DOHH2 (cell line): ENCODE measurements at regions not wholly inside any gene's neighbourhood (a gene's known extent, or its start where the extent isn't known, plus 50 kb on each side); places are given as distances from the start of the nearest gene placed in this dataset.

Experiments used
- CTCF ChIP-seq: fragments of 200-600 bp; sonication (generic); IDR thresholded peaks from one replicate; pipeline ENCODE4 v1.5.1; 2014; ENCODE audit warnings: antibody characterized with exemption, mild to moderate bottlenecking, low read depth, low read length; ENCODE audit not compliant: poor library complexity, severe bottlenecking
- EZH2phosphoT487 ChIP-seq: fragments of 200-600 bp; sonication (generic); IDR thresholded peaks from 2 replicates; pipeline ENCODE4 v1.6.1; 2017; ENCODE audit warnings: borderline replicate concordance, mild to moderate bottlenecking, antibody characterized with exemption, low read length, moderate library complexity, mixed read lengths

GRCh38 chr10:61135276-61135721 is 191.3 kb upstream of the RHOBTB1 start:
- TF ChIP-seq CTCF (no peak), EZH2phosphoT487 (no peak)
